T-cell (primary cell): ENCODE measurements at regions not wholly inside any gene's neighbourhood (a gene's known extent, or its start where the extent isn't known, plus 50 kb on each side); places are given as distances from the start of the nearest gene placed in this dataset.

Experiments
- ATAC-seq, 4 experiments: fragments of 200-7000 bp in 3 of 4; fragments of 150-1000 bp in 1 of 4; cut with Tn5 transposase; replicated peaks in 1 of 4; 1 replicate in 3 of 4; 2 replicates in 1 of 4; pipeline ENCODE4 v1.10.0; 2021; ENCODE audit warnings: moderate library complexity in 3 of 4, mild to moderate bottlenecking in 2 of 4, moderate number of reproducible peaks in 1 of 4
- CTCF ChIA-PET, 2 donors: fragments of 300-600 bp; sonication (Branson Sonifier 250); formaldehyde crosslinking; loops; one replicate each; lab custom pipeline; 2022; ENCODE audit warnings: antibody characterized with exemption in 2 of 2; lab: Charles Lee
- POLR2A ChIA-PET, 2 donors: fragments of 300-600 bp; sonication (Branson Sonifier 250); formaldehyde crosslinking; loops; one replicate each; lab custom pipeline; 2022; ENCODE audit warnings: antibody characterized with exemption in 2 of 2; lab: Charles Lee
- DNase-seq, 35 experiments: peaks; one replicate each; pipeline versions ENCODE4 v3.0.0 to v3.0.0-alpha.2; 2013 to 2023
- H3K27ac ChIP-seq: one replicate; pipeline ENCODE4 v1.5.1; 2013; ENCODE audit warnings: low read length
- H3K27me3 ChIP-seq, 2 experiments: replicated peaks in 1 of 2; 1 replicate in 1 of 2; 2 replicates in 1 of 2; pipeline versions ENCODE4 v1.6.1 to v1.7.0; 2013; ENCODE audit warnings: low read length in 1 of 2, mixed read lengths in 1 of 2; ENCODE audit not compliant: control insufficient read depth in 2 of 2, insufficient read depth in 2 of 2; ENCODE audit errors: extremely low read depth in 1 of 2
- H3K36me3 ChIP-seq, 2 donors: 1 replicate in 1 of 2; 2 replicates in 1 of 2; pipeline versions ENCODE4 v1.6.1 to v1.7.0; 2013; ENCODE audit warnings: low read length in 1 of 2; ENCODE audit not compliant: control insufficient read depth in 2 of 2, insufficient read depth in 1 of 2; ENCODE audit errors: extremely low read depth in 1 of 2
- H3K4me1 ChIP-seq, 2 experiments: 1 replicate in 1 of 2; 2 replicates in 1 of 2; pipeline versions ENCODE4 v1.6.1 to v1.7.0; 2013; ENCODE audit warnings: low read length in 2 of 2, mixed read lengths in 1 of 2; ENCODE audit not compliant: insufficient read depth in 2 of 2, control insufficient read depth in 1 of 2; ENCODE audit errors: extremely low read depth in 1 of 2
- H3K4me3 ChIP-seq, 2 donors: 1 replicate in 1 of 2; 2 replicates in 1 of 2; pipeline versions ENCODE4 v1.5.1 to v1.7.0; 2013; ENCODE audit warnings: mild to moderate bottlenecking in 2 of 2, low read length in 1 of 2, moderate library complexity in 1 of 2; ENCODE audit not compliant: control insufficient read depth in 1 of 2; ENCODE audit errors: extremely low read depth in 1 of 2
- H3K9me3 ChIP-seq: 2 replicates; pipeline ENCODE4 v1.7.0; 2013
- H3K27ac Mint-ChIP-seq, 2 donors: one replicate each; pipeline ENCODE4 v1.8.0; 2020 to 2021; ENCODE audit warnings: mild to moderate bottlenecking in 2 of 2, mixed read lengths in 2 of 2
- H3K27me3 Mint-ChIP-seq, 2 donors: one replicate each; pipeline ENCODE4 v1.8.0; 2021 to 2022; ENCODE audit warnings: mixed read lengths in 2 of 2
- H3K36me3 Mint-ChIP-seq: one replicate; pipeline ENCODE4 v1.8.0; 2021; ENCODE audit warnings: mixed read lengths
- H3K4me1 Mint-ChIP-seq, 3 donors: one replicate each; pipeline ENCODE4 v1.8.0; 2020 to 2022; ENCODE audit warnings: mixed read lengths in 3 of 3, mild to moderate bottlenecking in 1 of 3
- H3K4me3 Mint-ChIP-seq, 3 donors: one replicate each; pipeline ENCODE4 v1.8.0; 2020 to 2022; ENCODE audit warnings: mild to moderate bottlenecking in 3 of 3, mixed read lengths in 3 of 3, moderate library complexity in 3 of 3
- H3K9me3 Mint-ChIP-seq, 3 donors: one replicate each; pipeline ENCODE4 v1.8.0; 2020 to 2022; ENCODE audit warnings: mixed read lengths in 3 of 3
- WGBS: methylation state at CpG from one replicate; pipeline ENCODE4 v1.1.5; 2013; ENCODE audit warnings: missing lambda C conversion rate; ENCODE audit not compliant: insufficient coverage; 5-methylcytosine and 5-hydroxymethylcytosine counted together

GRCh38 chr5:155434267-155434666 is 420.7 kb downstream of the KIF4B start:
- H3K9me3 Mint-ChIP-seq: peaks cover 2 to 13% (median 6%) of the 10 kb centered on the region in 3 donors

GRCh38 chr5:155434681-155435080 is 421.1 kb downstream of the KIF4B start:
- Histone ChIP-seq H3K27ac (no peak overlapping the region), H3K9me3 (no peaks in the 10 kb centered on the region), H3K27me3 (no peaks in the 10 kb centered on the region), H3K4me1 (no peaks in the 10 kb centered on the region), H3K4me3 (no peak overlapping the region), H3K36me3 (no peaks in the 10 kb centered on the region)
- ChIA-PET POLR2A (no interaction called here), CTCF (no interaction called here)
- no peaks in the 10 kb centered on the region for H3K4me1 Mint-ChIP-seq
- peaks cover 2 to 16% (median 6%) of the 10 kb centered on the region in 3 donors for H3K9me3 Mint-ChIP-seq
- no peak overlapping the region for H3K27ac Mint-ChIP-seq
- no peaks in the 10 kb centered on the region for H3K36me3 Mint-ChIP-seq
- DNase-seq (no peak), ATAC-seq (no peak)
- no CpG with 5 or more reads among the region's 2 CpGs for WGBS
- no peak overlapping the region for H3K4me3 Mint-ChIP-seq
- H3K27me3 Mint-ChIP-seq: no peaks in the 10 kb centered on the region

More at GRCh38 chr5:155434267-155434666, 420.7 kb downstream of the KIF4B start:
- Mint-ChIP-seq H3K4me1 (no peaks in the 10 kb centered on the region), H3K4me3 (no peak overlapping the region), H3K36me3 (no peaks in the 10 kb centered on the region), H3K27me3 (no peaks in the 10 kb centered on the region), H3K27ac (no peak overlapping the region)
- Histone ChIP-seq H3K4me3 (no peak overlapping the region), H3K9me3 (no peaks in the 10 kb centered on the region), H3K36me3 (no peaks in the 10 kb centered on the region), H3K27me3 (no peaks in the 10 kb centered on the region), H3K27ac (no peak overlapping the region), H3K4me1 (no peaks in the 10 kb centered on the region)
- ChIA-PET POLR2A (no interaction called here), CTCF (no interaction called here)
- DNase-seq (no peak), ATAC-seq (no peak)
- no CpG with 5 or more reads among the region's 1 CpG for WGBS

DNA sequence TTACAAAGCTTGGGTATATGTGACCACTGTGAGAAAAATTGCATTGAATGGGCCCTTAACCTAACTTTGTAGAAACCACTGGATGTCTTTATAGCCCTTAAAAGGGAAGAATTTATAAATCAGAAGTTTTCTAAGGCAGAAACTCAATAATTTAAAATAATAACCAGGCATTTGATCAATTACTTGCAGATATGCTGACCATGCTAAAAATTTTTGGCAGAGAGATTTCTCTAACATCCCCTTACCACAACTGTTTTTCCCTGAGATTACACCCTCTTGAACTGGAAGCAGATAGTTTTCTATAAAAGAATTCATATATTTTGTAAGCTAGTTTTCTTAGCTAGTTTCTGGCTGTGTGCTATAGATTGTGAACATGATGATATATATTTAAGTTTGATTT is 428.3 kb downstream of the KIF4B start:
- Histone ChIP-seq H3K27me3 (no peaks in the 10 kb centered on the region), H3K4me1 (no peaks in the 10 kb centered on the region), H3K27ac (no peak overlapping the region), H3K36me3 (no peaks in the 10 kb centered on the region), H3K4me3 (no peak overlapping the region), H3K9me3 (no peaks in the 10 kb centered on the region)
- H3K4me3 Mint-ChIP-seq: no peak overlapping the region
- no peak overlapping the region for H3K27ac Mint-ChIP-seq
- no peaks in the 10 kb centered on the region for H3K4me1 Mint-ChIP-seq
- no peak for ATAC-seq
- no peak for DNase-seq
- ChIA-PET POLR2A (no interaction called here), CTCF (no interaction called here)
- no peaks in the 10 kb centered on the region for H3K36me3 Mint-ChIP-seq
- no peaks in the 10 kb centered on the region for H3K27me3 Mint-ChIP-seq
- peaks cover 8 to 11% (median 10%) of the 10 kb centered on the region in 3 donors for H3K9me3 Mint-ChIP-seq

GRCh38 chr5:155451106-155451505 is 437.6 kb downstream of the KIF4B start:
- Mint-ChIP-seq H3K4me1 (no peaks in the 10 kb centered on the region), H3K4me3 (no peak overlapping the region), H3K27ac (no peak overlapping the region), H3K9me3 (peaks cover 0 to 5% (median 0%) of the 10 kb centered on the region in 3 donors), H3K27me3 (no peaks in the 10 kb centered on the region), H3K36me3 (no peaks in the 10 kb centered on the region)
- H3K4me1 ChIP-seq: no peaks in the 10 kb centered on the region
- H3K9me3 ChIP-seq: no peaks in the 10 kb centered on the region
- H3K27ac ChIP-seq: no peak overlapping the region
- H3K36me3 ChIP-seq: no peaks in the 10 kb centered on the region
- ChIA-PET POLR2A (interaction anchor here in 1 of 2 donors (0.6 kb wide), 1 partner anchor 1070 kb away, joined by 3 read pairs; no protein-coding TSS in a partner anchor), CTCF (no interaction called here)
- ATAC-seq (no peak), DNase-seq (no peak)
- no CpG with 5 or more reads among the region's 2 CpGs for WGBS
- no peak overlapping the region for H3K4me3 ChIP-seq
- peaks cover 0 to 6% of the 10 kb centered on the region in 2 experiments for H3K27me3 ChIP-seq

GRCh38 chr5:155455791-155456514 is 442.4 kb downstream of the KIF4B start:
- no peaks in the 10 kb centered on the region for H3K9me3 ChIP-seq
- 60% methylated on average over 2 of the region's 4 CpGs for WGBS
- H3K4me1 ChIP-seq: no peaks in the 10 kb centered on the region
- H3K4me3 Mint-ChIP-seq: no peak overlapping the region
- H3K27me3 ChIP-seq: no peaks in the 10 kb centered on the region
- ChIA-PET CTCF (no interaction called here), POLR2A (no interaction called here)
- H3K27ac Mint-ChIP-seq: no peak overlapping the region
- no peaks in the 10 kb centered on the region for H3K36me3 ChIP-seq
- H3K4me1 Mint-ChIP-seq: no peaks in the 10 kb centered on the region
- no peaks in the 10 kb centered on the region for H3K27me3 Mint-ChIP-seq
- peaks cover 0 to 5% (median 0%) of the 10 kb centered on the region in 3 donors for H3K9me3 Mint-ChIP-seq
- H3K36me3 Mint-ChIP-seq: no peaks in the 10 kb centered on the region
- ATAC-seq (no peak), DNase-seq (no peak)
- no peak overlapping the region for H3K27ac ChIP-seq
- no peak overlapping the region for H3K4me3 ChIP-seq

GRCh38 chr5:155459889-155460500 is 446.4 kb downstream of the KIF4B start:
- no peaks in the 10 kb centered on the region for H3K9me3 ChIP-seq
- H3K27me3 ChIP-seq: no peaks in the 10 kb centered on the region
- Mint-ChIP-seq H3K9me3 (peaks cover 0 to 4% (median 3%) of the 10 kb centered on the region in 3 donors), H3K27ac (no peak overlapping the region), H3K36me3 (no peaks in the 10 kb centered on the region), H3K4me3 (no peak overlapping the region), H3K27me3 (no peaks in the 10 kb centered on the region), H3K4me1 (no peaks in the 10 kb centered on the region)
- POLR2A ChIA-PET: no interaction called here
- DNase-seq (no peak), ATAC-seq (no peak)
- WGBS: no CpG with 5 or more reads among the region's 1 CpG
- H3K4me3 ChIP-seq: no peak overlapping the region
- CTCF ChIA-PET: no interaction called here
- H3K36me3 ChIP-seq: no peaks in the 10 kb centered on the region
- no peaks in the 10 kb centered on the region for H3K4me1 ChIP-seq
- H3K27ac ChIP-seq: no peak overlapping the region
